PFSK-1 (cell line): ENCODE measurements at regions not wholly inside any gene's neighbourhood (a gene's known extent, or its start where the extent isn't known, plus 50 kb on each side); places are given as distances from the start of the nearest gene placed in this dataset.

Experiments used
- FOXP2 ChIP-seq: optimal IDR thresholded peaks from 2 replicates; pipeline ENCODE3; 2011; ENCODE audit warnings: borderline replicate concordance, control low read depth, inconsistent platforms; ENCODE audit not compliant: insufficient read depth; ENCODE audit errors: extremely low read length, extremely low read depth
- REST ChIP-seq, 2 experiments: IDR thresholded peaks; 2 replicates each; pipeline versions ENCODE4 v1.6.1 to v1.8.0; 2011 to 2012; ENCODE audit warnings: low read depth in 2 of 2, low read length in 2 of 2, control low read depth in 1 of 2, inconsistent platforms in 1 of 2, mild to moderate bottlenecking in 1 of 2, moderate library complexity in 1 of 2; ENCODE audit not compliant: insufficient read depth in 1 of 2
- TAF1 ChIP-seq: IDR thresholded peaks from 2 replicates; pipeline ENCODE4 v1.6.1; 2012; ENCODE audit warnings: low read length, control low read depth, borderline replicate concordance; ENCODE audit not compliant: insufficient read depth

GRCh38 chr2:12221584-12221983, 475.2 kb downstream of the LPIN1 start:
- TF ChIP-seq TAF1, result no peak
- TF ChIP-seq REST (IDR thresholded peaks at IDR 0.05; ENCODE audit: insufficient read depth in 1 of 2, low read depth in 2 of 2, low read length in 2 of 2), result no peak
- TF ChIP-seq FOXP2, result no peak
